Stimulated activated CD4-positive, alpha-beta T cell treated with anti-CD3 and anti-CD28 coated beads, Interleukin-4, amount 100 ng/mL, for 24 hours (primary cell): ENCODE measurements at regions not wholly inside any gene's neighbourhood (a gene's known extent, or its start where the extent isn't known, plus 50 kb on each side); places are given as distances from the start of the nearest gene placed in this dataset.
"Not testable (repeated sequence)": the region's sequence is repeated elsewhere in the genome, so short reads cannot be mapped to it uniquely, and the experiment has no call there.

Source experiments
- DNase-seq: peaks from one replicate; pipeline ENCODE4 v3.0.0-alpha.2; 2020

GRCh38 chr18:78856569-78857313, 122.9 kb upstream of the SALL3 start:
- DNase-seq: no peak

GRCh38 chr18:78857314-78858150, 122.1 kb upstream of the SALL3 start:
- no peak for DNase-seq

- no peak for DNase-seq
Observed at GRCh38 chr18:78859686-78860085, 119.9 kb upstream of the SALL3 start.

GRCh38 chr18:78860117-78860516, 119.5 kb upstream of the SALL3 start:
- no peak for DNase-seq

- DNase-seq: no peak
Observed at GRCh38 chr18:78861116-78861515, 118.5 kb upstream of the SALL3 start.

GRCh38 chr18:78861706-78862105, 117.9 kb upstream of the SALL3 start:
- no peak for DNase-seq

- DNase-seq: no peak
Observed at GRCh38 chr18:78862395-78862794, 117.2 kb upstream of the SALL3 start.

- DNase-seq: no peak
Observed at GRCh38 chr18:78865056-78865598, 114.5 kb upstream of the SALL3 start.

- no peak for DNase-seq
Observed at GRCh38 chr18:78865771-78866310, 113.8 kb upstream of the SALL3 start.

GRCh38 chr18:78867131-78867530, 112.5 kb upstream of the SALL3 start:
- no peak for DNase-seq

GRCh38 chr18:78868330-78869316, 111.0 kb upstream of the SALL3 start:
- DNase-seq: no peak

- no peak for DNase-seq
Observed at GRCh38 chr18:78871618-78872017, 108.0 kb upstream of the SALL3 start.

GRCh38 chr18:78873926-78874500, 105.6 kb upstream of the SALL3 start:
- DNase-seq: no peak

- peak; percentile 25 for DNase-seq
Observed at GRCh38 chr18:78875016-78875777, 104.4 kb upstream of the SALL3 start.

- DNase-seq: no peak
Observed at GRCh38 chr18:78875778-78876650, 103.6 kb upstream of the SALL3 start.

GRCh38 chr18:78876868-78877267, 102.8 kb upstream of the SALL3 start:
- DNase-seq: no peak

GRCh38 chr18:78878335-78878734, 101.3 kb upstream of the SALL3 start:
- no peak for DNase-seq

- DNase-seq: not testable (repeated sequence)
Observed at GRCh38 chr18:78879072-78879883, 100.3 kb upstream of the SALL3 start.

- DNase-seq: no peak
Observed at GRCh38 chr18:78882585-78882984, 97.0 kb upstream of the SALL3 start.
